ENCODE measurements at regions not wholly inside any gene's neighbourhood (a gene's known extent, or its start where the extent isn't known, plus 50 kb on each side); places are given as distances from the start of the nearest gene placed in this dataset.

GRCh38 chr12:111310076-111310870, 58.6 kb downstream of the PHETA1 start:
- FAIRE-seq (no peak), DNase-seq (ENCODE audit: low read depth) (no peak)

GRCh38 chr12:111309584-111309983, 59.3 kb downstream of the PHETA1 start:
- no peak for FAIRE-seq

More at GRCh38 chr12:111310076-111310870, 58.6 kb downstream of the PHETA1 start:
- Histone ChIP-seq H3K4me3 (ENCODE audit: low read depth, low read length) (no peak overlapping the region), H3K27me3 (ENCODE audit: control insufficient read depth, insufficient read depth, low read length) (no peaks in the 10 kb centered on the region), H3K36me3 (ENCODE audit: control insufficient read depth, insufficient read depth, low read length) (no peaks in the 10 kb centered on the region)
- TF ChIP-seq CTCF (IDR thresholded peaks at IDR 0.05; ENCODE audit: insufficient read depth, low read length, severe bottlenecking): no peak

GRCh38 chr12:111308473-111308872, 60.4 kb downstream of the PHETA1 start:
- no peak overlapping the region for H3K4me3 ChIP-seq (ENCODE audit: low read depth, low read length)
- no peaks in the 10 kb centered on the region for H3K27me3 ChIP-seq (ENCODE audit: control insufficient read depth, insufficient read depth, low read length)
- no peaks in the 10 kb centered on the region for H3K36me3 ChIP-seq (ENCODE audit: control insufficient read depth, insufficient read depth, low read length)
- DNase-seq (ENCODE audit: low read depth) (no peak), FAIRE-seq (no peak)
- TF ChIP-seq CTCF (IDR thresholded peaks at IDR 0.05; ENCODE audit: insufficient read depth, low read length, severe bottlenecking): no peak

More at GRCh38 chr12:111309584-111309983, 59.3 kb downstream of the PHETA1 start:
- H3K36me3 ChIP-seq (ENCODE audit: control insufficient read depth, insufficient read depth, low read length): no peaks in the 10 kb centered on the region
- no peak for TF ChIP-seq CTCF (IDR thresholded peaks at IDR 0.05; ENCODE audit: insufficient read depth, low read length, severe bottlenecking)
- no peak overlapping the region for H3K4me3 ChIP-seq (ENCODE audit: low read depth, low read length)
- no peaks in the 10 kb centered on the region for H3K27me3 ChIP-seq (ENCODE audit: control insufficient read depth, insufficient read depth, low read length)
- no peak for DNase-seq (ENCODE audit: low read depth)

- Histone ChIP-seq H3K36me3 (ENCODE audit: control insufficient read depth, insufficient read depth, low read length) (no peaks in the 10 kb centered on the region), H3K27me3 (ENCODE audit: control insufficient read depth, insufficient read depth, low read length) (no peaks in the 10 kb centered on the region), H3K4me3 (ENCODE audit: low read depth, low read length) (no peak overlapping the region)
- TF ChIP-seq CTCF (IDR thresholded peaks at IDR 0.05; ENCODE audit: insufficient read depth, low read length, severe bottlenecking): peak; percentile 79
- FAIRE-seq (no peak), DNase-seq (ENCODE audit: low read depth) (no peak)
These were observed 64.2 kb downstream of the PHETA1 start for GRCh38 chr12:111304642-111305071.

- no peaks in the 10 kb centered on the region for H3K36me3 ChIP-seq (ENCODE audit: control insufficient read depth, insufficient read depth, low read length)
- H3K4me3 ChIP-seq (ENCODE audit: low read depth, low read length): no peak overlapping the region
- H3K27me3 ChIP-seq (ENCODE audit: control insufficient read depth, insufficient read depth, low read length): no peaks in the 10 kb centered on the region
- TF ChIP-seq CTCF (IDR thresholded peaks at IDR 0.05; ENCODE audit: insufficient read depth, low read length, severe bottlenecking): no peak
- DNase-seq (ENCODE audit: low read depth) (no peak), FAIRE-seq (no peak)
These were observed 65.4 kb downstream of the PHETA1 start for GRCh38 chr12:111303531-111303930.

Measured in bronchial epithelial cell (primary cell).